ENCODE measurements at regions not wholly inside any gene's neighbourhood (a gene's known extent, or its start where the extent isn't known, plus 50 kb on each side); places are given as distances from the start of the nearest gene placed in this dataset.

DNA sequence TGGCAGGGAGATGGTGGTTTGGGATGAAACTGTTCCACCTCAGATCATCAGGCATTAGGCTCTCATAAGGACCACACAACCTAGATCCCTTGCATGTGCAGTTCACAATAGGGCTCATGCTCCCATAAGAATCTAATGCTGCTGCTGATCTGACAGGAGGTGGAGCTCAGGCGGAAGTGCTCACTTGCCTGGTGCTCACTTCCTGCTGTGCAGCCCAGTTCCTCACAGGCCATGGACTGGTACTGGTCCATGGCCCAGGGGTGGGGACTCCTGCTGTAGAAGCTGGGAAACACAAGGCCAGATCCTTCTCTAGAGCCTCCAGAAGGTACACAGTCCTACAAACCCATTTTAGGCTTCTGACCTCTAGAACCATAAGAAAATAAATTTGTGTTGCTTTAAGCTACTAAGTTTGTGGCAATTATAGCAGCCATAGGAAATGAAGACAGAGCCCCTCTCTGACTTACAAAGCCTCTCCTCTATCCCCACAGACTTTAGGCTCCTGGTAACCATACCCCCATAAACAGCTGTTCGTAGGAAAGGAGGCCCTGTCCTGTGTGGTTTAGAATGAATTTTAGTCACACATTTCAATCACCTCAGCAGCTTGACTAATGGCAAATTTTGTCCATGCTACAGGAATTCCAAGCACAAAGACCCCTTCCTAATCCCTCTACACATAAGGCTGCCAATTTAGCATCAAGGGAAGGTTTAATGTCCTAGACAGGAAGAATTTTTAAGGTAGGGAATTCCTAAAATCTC is 206.1 kb upstream of the PHYHIPL start:
- Mint-ChIP-seq H3K36me3 (ENCODE audit: insufficient read depth, unreplicated experiment) (no peaks in the 10 kb centered on the region), H3K27me3 (ENCODE audit: insufficient read depth, unreplicated experiment) (peaks cover 21% of the 10 kb centered on the region), H3K4me3 (ENCODE audit: unreplicated experiment) (no peak overlapping the region), H3K9me3 (ENCODE audit: unreplicated experiment) (no peaks in the 10 kb centered on the region), H3K27ac (ENCODE audit: low read depth, unreplicated experiment) (no peak overlapping the region), H3K4me1 (ENCODE audit: insufficient read depth, unreplicated experiment) (no peaks in the 10 kb centered on the region)
- ChIA-PET CTCF (interaction anchor here (0.6 to 0.7 kb wide), 2 partner anchors 10 to 12 kb away, joined by 3 to 4 read pairs; no protein-coding TSS in a partner anchor), POLR2A (no interaction called here)
- no TSS peak for BruUV-seq (replicated peaks)
- DNase-seq (ENCODE audit: unreplicated experiment): no peak
- TF ChIP-seq, protein P1, sequence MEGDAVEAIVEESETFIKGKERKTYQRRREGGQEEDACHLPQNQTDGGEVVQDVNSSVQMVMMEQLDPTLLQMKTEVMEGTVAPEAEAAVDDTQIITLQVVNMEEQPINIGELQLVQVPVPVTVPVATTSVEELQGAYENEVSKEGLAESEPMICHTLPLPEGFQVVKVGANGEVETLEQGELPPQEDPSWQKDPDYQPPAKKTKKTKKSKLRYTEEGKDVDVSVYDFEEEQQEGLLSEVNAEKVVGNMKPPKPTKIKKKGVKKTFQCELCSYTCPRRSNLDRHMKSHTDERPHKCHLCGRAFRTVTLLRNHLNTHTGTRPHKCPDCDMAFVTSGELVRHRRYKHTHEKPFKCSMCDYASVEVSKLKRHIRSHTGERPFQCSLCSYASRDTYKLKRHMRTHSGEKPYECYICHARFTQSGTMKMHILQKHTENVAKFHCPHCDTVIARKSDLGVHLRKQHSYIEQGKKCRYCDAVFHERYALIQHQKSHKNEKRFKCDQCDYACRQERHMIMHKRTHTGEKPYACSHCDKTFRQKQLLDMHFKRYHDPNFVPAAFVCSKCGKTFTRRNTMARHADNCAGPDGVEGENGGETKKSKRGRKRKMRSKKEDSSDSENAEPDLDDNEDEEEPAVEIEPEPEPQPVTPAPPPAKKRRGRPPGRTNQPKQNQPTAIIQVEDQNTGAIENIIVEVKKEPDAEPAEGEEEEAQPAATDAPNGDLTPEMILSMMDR (IDR thresholded peaks at IDR 0.05; ENCODE audit: unreplicated experiment): no peak
- intact Hi-C loops (cut with micrococcal nuclease): no loop called here

DNA sequence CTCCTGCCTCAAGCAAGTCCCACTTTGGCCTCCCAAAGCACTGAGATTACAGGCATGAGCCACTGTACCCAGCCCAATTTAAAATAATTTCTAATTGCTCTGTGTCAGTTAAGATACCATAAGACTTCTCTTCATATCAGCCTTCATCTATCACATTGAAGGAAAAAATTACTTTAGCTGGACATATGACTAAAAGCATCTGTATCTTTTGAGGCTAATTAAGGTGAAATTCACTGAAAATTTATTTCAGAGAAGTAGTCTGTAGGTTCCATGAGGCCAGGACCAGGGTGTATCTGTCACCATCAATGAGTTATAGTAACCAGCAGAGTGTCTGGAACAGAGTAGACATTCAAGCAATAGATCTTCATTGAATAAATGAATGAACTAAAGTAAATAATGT is 205.2 kb upstream of the PHYHIPL start:
- TF ChIP-seq, protein P1 (IDR thresholded peaks at IDR 0.05; ENCODE audit: unreplicated experiment): no peak
- Mint-ChIP-seq H3K4me3 (ENCODE audit: unreplicated experiment) (no peak overlapping the region), H3K27me3 (ENCODE audit: insufficient read depth, unreplicated experiment) (peaks cover 18% of the 10 kb centered on the region), H3K36me3 (ENCODE audit: insufficient read depth, unreplicated experiment) (no peaks in the 10 kb centered on the region), H3K4me1 (ENCODE audit: insufficient read depth, unreplicated experiment) (no peaks in the 10 kb centered on the region), H3K27ac (ENCODE audit: low read depth, unreplicated experiment) (no peak overlapping the region), H3K9me3 (ENCODE audit: unreplicated experiment) (no peaks in the 10 kb centered on the region)
- POLR2A ChIA-PET: no interaction called here
- CTCF ChIA-PET: no interaction called here
- no peak for DNase-seq (ENCODE audit: unreplicated experiment)
- BruUV-seq (replicated peaks): no TSS peak
- intact Hi-C loops (cut with micrococcal nuclease): no loop called here

DNA sequence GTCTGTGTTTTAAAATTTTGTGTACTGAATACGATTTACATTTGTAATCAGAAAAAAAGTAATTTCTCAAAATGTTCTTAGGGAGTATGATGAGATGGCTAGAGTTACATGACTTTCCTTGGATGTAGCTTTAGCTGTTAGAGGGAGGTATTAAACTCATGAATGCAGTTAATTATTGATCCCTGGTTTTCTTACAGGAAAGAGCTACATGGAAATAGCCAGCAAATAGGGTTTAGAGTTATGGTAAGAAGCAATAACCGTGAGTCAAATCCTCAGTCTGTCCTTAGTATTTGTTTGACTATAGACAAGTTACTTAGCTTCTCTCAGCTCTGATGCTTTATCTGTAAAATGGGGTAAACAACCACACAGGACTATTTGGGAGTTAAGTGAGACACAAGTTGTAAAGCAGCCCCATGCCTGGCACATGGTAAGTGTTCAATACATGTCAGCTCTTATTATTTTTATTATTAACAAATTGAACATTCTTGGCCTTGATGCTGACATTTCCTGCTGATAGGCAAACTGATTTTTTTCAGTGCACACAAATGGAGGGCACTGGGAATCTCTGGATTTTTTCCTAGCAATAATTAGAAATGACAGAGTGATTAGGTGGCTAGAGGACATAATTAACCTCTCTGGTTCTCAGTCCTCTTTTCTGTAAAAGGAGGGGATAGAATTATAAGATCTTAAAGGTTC is 204.5 kb upstream of the PHYHIPL start:
- intact Hi-C loops (cut with micrococcal nuclease): no loop called here
- Mint-ChIP-seq H3K36me3 (ENCODE audit: insufficient read depth, unreplicated experiment) (no peaks in the 10 kb centered on the region), H3K4me1 (ENCODE audit: insufficient read depth, unreplicated experiment) (no peaks in the 10 kb centered on the region), H3K9me3 (ENCODE audit: unreplicated experiment) (no peaks in the 10 kb centered on the region), H3K27ac (ENCODE audit: low read depth, unreplicated experiment) (no peak overlapping the region), H3K27me3 (ENCODE audit: insufficient read depth, unreplicated experiment) (peaks cover 18% of the 10 kb centered on the region), H3K4me3 (ENCODE audit: unreplicated experiment) (no peak overlapping the region)
- POLR2A ChIA-PET: no interaction called here
- CTCF ChIA-PET: no interaction called here
- BruUV-seq (replicated peaks): no TSS peak
- TF ChIP-seq, protein P1 (IDR thresholded peaks at IDR 0.05; ENCODE audit: unreplicated experiment): no peak
- DNase-seq (ENCODE audit: unreplicated experiment): no peak

DNA sequence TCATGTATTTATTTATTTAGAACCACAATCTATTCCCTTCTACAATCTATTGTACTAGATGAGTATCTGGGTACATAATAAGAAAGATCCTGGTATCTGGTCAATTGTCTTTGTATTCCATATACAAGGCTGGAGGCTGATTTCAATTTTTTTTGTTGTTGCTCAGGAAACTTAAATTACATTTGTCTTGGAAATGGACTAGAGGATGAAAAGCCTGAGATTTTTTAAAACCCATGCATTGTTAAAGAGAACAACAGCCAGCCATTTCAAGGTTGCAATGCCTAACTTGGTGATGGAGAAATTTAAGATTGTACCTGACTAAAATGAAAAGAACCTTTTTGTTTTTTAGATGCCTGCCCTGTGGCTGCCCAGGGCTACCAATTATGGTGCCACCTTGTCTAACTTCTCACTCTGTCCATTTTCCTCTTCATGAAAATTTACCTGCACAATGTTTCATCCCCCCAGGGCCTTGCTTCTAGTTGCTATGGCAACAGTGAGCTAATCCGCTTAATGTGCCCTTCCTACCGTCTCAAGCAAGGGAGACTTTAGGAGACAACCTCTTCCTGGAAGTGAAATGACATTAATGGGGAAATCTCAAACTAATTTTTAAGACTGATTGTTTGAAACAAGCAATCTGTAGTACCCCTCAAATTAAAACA is 203.7 kb upstream of the PHYHIPL start:
- CTCF ChIA-PET: no interaction called here

More for the DNA sequence above, 203.7 kb upstream of the PHYHIPL start:
- H3K4me1 Mint-ChIP-seq (ENCODE audit: insufficient read depth, unreplicated experiment): no peaks in the 10 kb centered on the region
- POLR2A ChIA-PET: no interaction called here
- no peaks in the 10 kb centered on the region for H3K9me3 Mint-ChIP-seq (ENCODE audit: unreplicated experiment)
- H3K27ac Mint-ChIP-seq (ENCODE audit: low read depth, unreplicated experiment): no peak overlapping the region
- no peak for DNase-seq (ENCODE audit: unreplicated experiment)
- H3K36me3 Mint-ChIP-seq (ENCODE audit: insufficient read depth, unreplicated experiment): no peaks in the 10 kb centered on the region
- intact Hi-C loops (cut with micrococcal nuclease): no loop called here
- peaks cover 11% of the 10 kb centered on the region for H3K27me3 Mint-ChIP-seq (ENCODE audit: insufficient read depth, unreplicated experiment)
- TF ChIP-seq, protein P1 (IDR thresholded peaks at IDR 0.05; ENCODE audit: unreplicated experiment): no peak
- no peak overlapping the region for H3K4me3 Mint-ChIP-seq (ENCODE audit: unreplicated experiment)
- BruUV-seq (replicated peaks): no TSS peak
